Transverse colon (tissue), 4 donors: ENCODE measurements at regions not wholly inside any gene's neighbourhood (a gene's known extent, or its start where the extent isn't known, plus 50 kb on each side); places are given as distances from the start of the nearest gene placed in this dataset.
A peak's percentile ranks its signal among the peaks of the same experiment; 100 is the strongest.

Source experiments
- DNase-seq: peaks from one replicate; pipeline ENCODE4 v3.0.0-alpha.2; 2019
- H3K27ac ChIP-seq, 4 donors: fragments of 200-600 bp; sonication (generic); 2 replicates each; pipeline ENCODE4 v1.5.1; 2016 to 2018; ENCODE audit warnings: inconsistent platforms in 4 of 4
- H3K27me3 ChIP-seq: fragments of 200-600 bp; sonication (generic); 2 replicates; pipeline ENCODE4 v1.5.1; 2017; ENCODE audit warnings: inconsistent platforms
- H3K36me3 ChIP-seq, 4 donors: fragments of 200-600 bp; sonication (generic); 2 replicates each; pipeline ENCODE4 v1.5.1; 2017 to 2019; ENCODE audit warnings: inconsistent platforms in 4 of 4
- H3K4me1 ChIP-seq, 4 donors: fragments of 200-600 bp; sonication (generic); 2 replicates each; pipeline ENCODE4 v1.5.1; 2017 to 2020; ENCODE audit warnings: inconsistent platforms in 4 of 4
- H3K4me3 ChIP-seq, 4 donors: fragments of 200-600 bp; sonication (generic); 1 replicate in 1 of 4; 2 replicates in 3 of 4; pipeline versions ENCODE4 v1.5.1 to v1.6.1; 2017 to 2019; ENCODE audit warnings: inconsistent platforms in 4 of 4
- H3K9me3 ChIP-seq, 2 donors: fragments of 200-600 bp; sonication (generic); 2 replicates each; pipeline ENCODE4 v1.5.1; 2017 to 2019; ENCODE audit warnings: inconsistent platforms in 2 of 2
- EP300 ChIP-seq: sonication (generic); formaldehyde crosslinking; IDR thresholded peaks from one replicate; pipeline ENCODE4 v1.6.1; 2017; ENCODE audit warnings: antibody characterized with exemption, low read depth
- POLR2A ChIP-seq: fragments of 450-650 bp; IDR thresholded peaks from one replicate; pipeline ENCODE4 v1.6.1; 2016; ENCODE audit warnings: antibody characterized with exemption, mild to moderate bottlenecking, moderate library complexity
- POLR2AphosphoS5 ChIP-seq, 3 donors: sonication (generic); formaldehyde crosslinking; IDR thresholded peaks; one replicate each; pipeline ENCODE4 v1.6.1; 2016; ENCODE audit warnings: antibody characterized with exemption in 3 of 3
- WGBS, 2 donors: methylation state at CpG; one replicate each; pipeline ENCODE4 v1.1.5; 2018; ENCODE audit warnings: low coverage in 1 of 2; 5-methylcytosine and 5-hydroxymethylcytosine counted together
- in situ Hi-C, 4 donors: fragments of 200-750 bp; cut with MboI; loops; one replicate each; pipeline versions ENCODE4 v1.15.0 to v1.15.1; 2017; ENCODE audit warnings: low sequenced_read_pairs in 3 of 4, low pct_ligation_motif_present in 1 of 4, low pct_unique_long_range_greater_than_20kb in 1 of 4
- intact Hi-C: fragments of 100-400 bp; cut with DNase I; formaldehyde crosslinking; loops from one replicate; pipeline ENCODE4 v1.15.1; 2023; ENCODE audit warnings: low total_unique reads
- TF ChIP-seq, protein P1 (sequence below), 5 experiments: fragments of 200-600 bp in 3 of 5; fragments of 450-650 bp in 2 of 5; sonication (generic) in 3 of 5; IDR thresholded peaks; 1 replicate in 2 of 5; 2 replicates in 3 of 5; pipeline ENCODE4 v1.5.1; 2016 to 2017; ENCODE audit warnings: antibody characterized with exemption in 5 of 5, inconsistent platforms in 3 of 5, mild to moderate bottlenecking in 2 of 5, moderate library complexity in 1 of 5

DNA sequence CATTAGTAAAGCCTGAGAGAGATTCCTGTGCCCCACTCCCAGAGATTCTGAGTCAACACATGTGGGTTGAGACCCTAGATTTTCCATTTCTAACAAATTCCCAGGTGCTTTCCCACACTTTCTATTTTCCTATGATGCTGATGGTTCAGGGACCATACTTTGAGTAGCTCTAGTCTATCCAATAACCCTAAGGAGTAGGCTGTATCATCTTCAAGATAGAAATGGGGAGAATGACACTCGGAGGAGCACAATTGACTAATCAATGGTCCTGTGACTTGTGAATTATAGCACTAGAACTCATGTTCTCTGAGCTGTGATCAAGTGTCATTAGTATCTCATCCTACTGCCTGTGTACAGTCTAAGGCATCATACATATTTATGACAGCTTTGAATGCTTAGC lies 232.9 kb upstream of the B3GALT2 start:
- in situ Hi-C loops: loop anchor here in 1 of 4 donors (25.0 kb wide), 1 partner anchor 868 kb away; no protein-coding TSS in a partner anchor
- Histone ChIP-seq H3K4me3 (no peak overlapping the region), H3K27me3 (no peaks in the 10 kb centered on the region), H3K36me3 (no peaks in the 10 kb centered on the region), H3K9me3 (no peaks in the 10 kb centered on the region), H3K27ac (no peak overlapping the region), H3K4me1 (peaks cover 0 to 17% (median 4%) of the 10 kb centered on the region in 4 donors)
- 97% methylated on average over 1 of the region's 1 CpG; no CpG with 5 or more reads in 1 of the 2 donors for WGBS, 2 donors
- TF ChIP-seq POLR2AphosphoS5 (IDR thresholded peaks at IDR 0.05): no peak
- TF ChIP-seq EP300: no peak
- TF ChIP-seq, protein P1, sequence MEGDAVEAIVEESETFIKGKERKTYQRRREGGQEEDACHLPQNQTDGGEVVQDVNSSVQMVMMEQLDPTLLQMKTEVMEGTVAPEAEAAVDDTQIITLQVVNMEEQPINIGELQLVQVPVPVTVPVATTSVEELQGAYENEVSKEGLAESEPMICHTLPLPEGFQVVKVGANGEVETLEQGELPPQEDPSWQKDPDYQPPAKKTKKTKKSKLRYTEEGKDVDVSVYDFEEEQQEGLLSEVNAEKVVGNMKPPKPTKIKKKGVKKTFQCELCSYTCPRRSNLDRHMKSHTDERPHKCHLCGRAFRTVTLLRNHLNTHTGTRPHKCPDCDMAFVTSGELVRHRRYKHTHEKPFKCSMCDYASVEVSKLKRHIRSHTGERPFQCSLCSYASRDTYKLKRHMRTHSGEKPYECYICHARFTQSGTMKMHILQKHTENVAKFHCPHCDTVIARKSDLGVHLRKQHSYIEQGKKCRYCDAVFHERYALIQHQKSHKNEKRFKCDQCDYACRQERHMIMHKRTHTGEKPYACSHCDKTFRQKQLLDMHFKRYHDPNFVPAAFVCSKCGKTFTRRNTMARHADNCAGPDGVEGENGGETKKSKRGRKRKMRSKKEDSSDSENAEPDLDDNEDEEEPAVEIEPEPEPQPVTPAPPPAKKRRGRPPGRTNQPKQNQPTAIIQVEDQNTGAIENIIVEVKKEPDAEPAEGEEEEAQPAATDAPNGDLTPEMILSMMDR (IDR thresholded peaks at IDR 0.05): no peak
- intact Hi-C loops: no loop called here
- DNase-seq: no peak

DNA sequence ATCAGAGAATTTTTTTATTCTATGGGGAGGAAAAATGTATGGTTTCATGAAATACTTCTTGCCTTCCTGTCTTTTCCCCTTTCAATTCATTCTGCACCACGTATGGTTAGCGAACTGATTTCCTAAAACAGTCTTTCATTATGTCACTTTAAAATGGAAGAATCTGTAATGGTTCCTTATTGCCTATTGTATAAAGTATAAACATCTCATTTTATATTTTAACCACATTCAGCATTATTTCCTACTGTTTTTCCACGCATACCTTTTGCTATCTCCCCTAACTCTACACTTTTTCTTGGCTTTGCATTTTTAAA lies 232.3 kb upstream of the B3GALT2 start:
- TF ChIP-seq POLR2A (no peak), POLR2AphosphoS5 (IDR thresholded peaks at IDR 0.05) (no peak), EP300 (no peak)
- TF ChIP-seq, protein P1 (IDR thresholded peaks at IDR 0.05): no peak
- in situ Hi-C loops: loop anchor here in 1 of 4 donors (25.0 kb wide), 1 partner anchor 869 kb away; no protein-coding TSS in a partner anchor
- no peaks in the 10 kb centered on the region for H3K36me3 ChIP-seq
- H3K4me3 ChIP-seq: peak overlapping the region in 2 of 4 donors; percentile 11 to 33
- peak overlapping the region in 2 of 4 donors; percentile 59 to 65 for H3K27ac ChIP-seq
- no peak for DNase-seq
- intact Hi-C loops: no loop called here
- H3K4me1 ChIP-seq: peaks cover 0 to 17% (median 4%) of the 10 kb centered on the region in 4 donors
- no peaks in the 10 kb centered on the region for H3K9me3 ChIP-seq
- H3K27me3 ChIP-seq: no peaks in the 10 kb centered on the region
- 82 to 83% methylated on average over 3 of the region's 3 CpGs for WGBS, 2 donors

- Histone ChIP-seq H3K9me3 (no peaks in the 10 kb centered on the region), H3K4me1 (peaks cover 0 to 17% (median 4%) of the 10 kb centered on the region in 4 donors), H3K4me3 (peak overlapping the region in 2 of 4 donors; percentile 11 to 33), H3K36me3 (no peaks in the 10 kb centered on the region), H3K27me3 (no peaks in the 10 kb centered on the region), H3K27ac (peak overlapping the region; percentile 6 to 65 (median 54))
- in situ Hi-C loops: loop anchor here in 1 of 4 donors (25.0 kb wide), 1 partner anchor 869 kb away; no protein-coding TSS in a partner anchor
- intact Hi-C loops: no loop called here
- no peak for DNase-seq
- 28 to 35% methylated on average over 4 of the region's 4 CpGs for WGBS, 2 donors
- no peak for TF ChIP-seq POLR2AphosphoS5 (IDR thresholded peaks at IDR 0.05)
- TF ChIP-seq, protein P1 (IDR thresholded peaks at IDR 0.05): no peak
- no peak for TF ChIP-seq POLR2A
- no peak for TF ChIP-seq EP300
Measured at GRCh38 chr1:193417945-193418744, 231.7 kb upstream of the B3GALT2 start.

GRCh38 chr1:193417403-193417802 lies 231.0 kb upstream of the B3GALT2 start:
- Histone ChIP-seq H3K27ac (peak overlapping the region in 2 of 4 donors; percentile 59 to 65), H3K36me3 (no peaks in the 10 kb centered on the region), H3K9me3 (no peaks in the 10 kb centered on the region), H3K4me1 (peaks cover 0 to 17% (median 4%) of the 10 kb centered on the region in 4 donors), H3K27me3 (no peaks in the 10 kb centered on the region), H3K4me3 (no peak overlapping the region)
- DNase-seq: no peak
- TF ChIP-seq EP300 (no peak), POLR2AphosphoS5 (IDR thresholded peaks at IDR 0.05) (no peak), POLR2A (no peak)
- TF ChIP-seq, protein P1 (IDR thresholded peaks at IDR 0.05): no peak
- intact Hi-C loops: no loop called here
- in situ Hi-C loops: loop anchor here in 1 of 4 donors (25.0 kb wide), 1 partner anchor 870 kb away; no protein-coding TSS in a partner anchor
- WGBS, 2 donors: 38 to 57% methylated on average over 1 of the region's 1 CpG
